Esophagus muscularis mucosa (tissue), 4 donors: ENCODE measurements at regions not wholly inside any gene's neighbourhood (a gene's known extent, or its start where the extent isn't known, plus 50 kb on each side); places are given as distances from the start of the nearest gene placed in this dataset.
A peak's percentile ranks its signal among the peaks of the same experiment; 100 is the strongest.

ENCODE experiments used
- DNase-seq: peaks from one replicate; pipeline ENCODE4 v3.0.0-alpha.2; 2017; ENCODE audit errors: extremely low spot score
- H3K27ac ChIP-seq, 4 donors: fragments of 200-600 bp; sonication (generic); replicated peaks in 1 of 4; 1 replicate in 3 of 4; 2 replicates in 1 of 4; pipeline ENCODE4 v1.5.1; 2016 to 2019; ENCODE audit warnings: mild to moderate bottlenecking in 1 of 4
- H3K27me3 ChIP-seq, 4 donors: fragments of 200-600 bp; sonication (generic); one replicate each; pipeline versions ENCODE4 v1.5.1 to v1.6.0; 2016 to 2019
- H3K36me3 ChIP-seq, 4 donors: fragments of 200-600 bp; sonication (generic); one replicate each; pipeline ENCODE4 v1.5.1; 2016 to 2019
- H3K4me1 ChIP-seq, 4 donors: fragments of 200-600 bp; sonication (generic); one replicate each; pipeline ENCODE4 v1.5.1; 2016 to 2019
- H3K4me3 ChIP-seq, 4 donors: fragments of 200-600 bp; sonication (generic); 1 replicate in 2 of 4; 2 replicates in 2 of 4; pipeline ENCODE4 v1.5.1; 2016 to 2019; ENCODE audit warnings: mild to moderate bottlenecking in 4 of 4, moderate library complexity in 1 of 4
- H3K9me3 ChIP-seq, 4 donors: fragments of 200-600 bp; sonication (generic); 1 replicate in 3 of 4; 2 replicates in 1 of 4; pipeline ENCODE4 v1.5.1; 2016 to 2019
- CTCF ChIP-seq, 3 experiments: fragments of 200-600 bp in 2 of 3; fragments of 450-650 bp in 1 of 3; sonication (generic) in 2 of 3; IDR thresholded peaks; one replicate each; pipeline ENCODE4 v1.5.1; 2017 to 2019; ENCODE audit warnings: antibody characterized with exemption in 3 of 3, mild to moderate bottlenecking in 2 of 3, moderate library complexity in 1 of 3
- EP300 ChIP-seq: sonication (generic); formaldehyde crosslinking; IDR thresholded peaks from one replicate; pipeline ENCODE4 v1.6.1; 2017; ENCODE audit warnings: antibody characterized with exemption
- POLR2A ChIP-seq: fragments of 450-650 bp; IDR thresholded peaks from one replicate; pipeline ENCODE4 v1.6.1; 2017; ENCODE audit warnings: antibody characterized with exemption, moderate library complexity, mild to moderate bottlenecking, low read depth
- POLR2AphosphoS5 ChIP-seq, 2 donors: sonication (generic); formaldehyde crosslinking; IDR thresholded peaks; one replicate each; pipeline ENCODE4 v1.6.1; 2017; ENCODE audit warnings: antibody characterized with exemption in 2 of 2
- WGBS: methylation state at CpG from one replicate; pipeline ENCODE4 v1.1.5; 2018; 5-methylcytosine and 5-hydroxymethylcytosine counted together
- intact Hi-C: fragments of 100-400 bp; cut with DNase I; formaldehyde crosslinking; loops from one replicate; pipeline ENCODE4 v1.15.1; 2023

- WGBS: 71% methylated on average over 3 of the region's 3 CpGs
- H3K9me3 ChIP-seq: no peaks in the 10 kb centered on the region
- peak overlapping the region; percentile 68 to 79 (median 73) for H3K27ac ChIP-seq
- no peak for DNase-seq
- no peaks in the 10 kb centered on the region for H3K36me3 ChIP-seq
- H3K27me3 ChIP-seq: no peaks in the 10 kb centered on the region
- H3K4me1 ChIP-seq: peaks cover 3 to 56% (median 46%) of the 10 kb centered on the region in 4 donors
- intact Hi-C loops: loop anchor here (10.0 kb wide), 2 partner anchors 169 to 1089 kb away; no protein-coding TSS in a partner anchor
- H3K4me3 ChIP-seq: no peak overlapping the region
- TF ChIP-seq CTCF (IDR thresholded peaks at IDR 0.05): no peak
- TF ChIP-seq EP300: no peak
- TF ChIP-seq POLR2AphosphoS5 (IDR thresholded peaks at IDR 0.05): no peak
- TF ChIP-seq POLR2A: no peak
Observed at GRCh38 chr15:95265419-95265997, 1034.1 kb downstream of the MCTP2 start.

GRCh38 chr15:95266451-95267061 lies 1035.2 kb downstream of the MCTP2 start:
- Histone ChIP-seq H3K27ac (peak overlapping the region; percentile 68 to 79 (median 73)), H3K36me3 (no peaks in the 10 kb centered on the region), H3K27me3 (no peaks in the 10 kb centered on the region), H3K4me3 (peak overlapping the region in 1 of 4 donors; percentile 10), H3K9me3 (no peaks in the 10 kb centered on the region), H3K4me1 (peaks cover 3 to 56% (median 46%) of the 10 kb centered on the region in 4 donors)
- intact Hi-C loops: loop anchor here (10.0 kb wide), 2 partner anchors 168 to 1088 kb away; no protein-coding TSS in a partner anchor
- 27% methylated on average over 7 of the region's 7 CpGs for WGBS
- peak; percentile 38 to 57 for TF ChIP-seq POLR2AphosphoS5 (IDR thresholded peaks at IDR 0.05)
- no peak for TF ChIP-seq POLR2A
- TF ChIP-seq CTCF (IDR thresholded peaks at IDR 0.05): no peak
- no peak for TF ChIP-seq EP300
- DNase-seq: no peak

- Histone ChIP-seq H3K4me3 (no peak overlapping the region), H3K4me1 (peaks cover 3 to 55% (median 45%) of the 10 kb centered on the region in 4 donors), H3K9me3 (no peaks in the 10 kb centered on the region), H3K27me3 (no peaks in the 10 kb centered on the region), H3K27ac (peak overlapping the region; percentile 68 to 79 (median 73)), H3K36me3 (no peaks in the 10 kb centered on the region)
- DNase-seq: no peak
- TF ChIP-seq EP300 (no peak), CTCF (IDR thresholded peaks at IDR 0.05) (no peak), POLR2A (no peak), POLR2AphosphoS5 (IDR thresholded peaks at IDR 0.05) (no peak)
- intact Hi-C loops: loop anchor here (10.0 kb wide), 2 partner anchors 167 to 1087 kb away; no protein-coding TSS in a partner anchor
- 78% methylated on average over 3 of the region's 3 CpGs for WGBS
Observed at GRCh38 chr15:95267481-95267880, 1036.1 kb downstream of the MCTP2 start.

- no peak for DNase-seq
- no peaks in the 10 kb centered on the region for H3K27me3 ChIP-seq
- H3K27ac ChIP-seq: peak overlapping the region in 1 of 4 donors; percentile 23
- intact Hi-C loops: loop anchor here (10.0 kb wide), 2 partner anchors 165 to 1085 kb away; no protein-coding TSS in a partner anchor
- no peaks in the 10 kb centered on the region for H3K36me3 ChIP-seq
- no peaks in the 10 kb centered on the region for H3K9me3 ChIP-seq
- no peak overlapping the region for H3K4me3 ChIP-seq
- WGBS: 71% methylated on average over 10 of the region's 10 CpGs
- H3K4me1 ChIP-seq: peaks cover 3 to 36% (median 27%) of the 10 kb centered on the region in 4 donors
- TF ChIP-seq EP300 (no peak), POLR2AphosphoS5 (IDR thresholded peaks at IDR 0.05) (no peak)
Observed at GRCh38 chr15:95269242-95270183, 1038.2 kb downstream of the MCTP2 start.

GRCh38 chr15:95274101-95274500 lies 1042.7 kb downstream of the MCTP2 start:
- WGBS: 64% methylated on average over 4 of the region's 4 CpGs

More at GRCh38 chr15:95274101-95274500, 1042.7 kb downstream of the MCTP2 start:
- TF ChIP-seq POLR2AphosphoS5 (IDR thresholded peaks at IDR 0.05) (no peak), EP300 (no peak), CTCF (IDR thresholded peaks at IDR 0.05) (no peak), POLR2A (no peak)
- intact Hi-C loops: no loop called here
- Histone ChIP-seq H3K27ac (no peak overlapping the region), H3K4me3 (no peak overlapping the region), H3K9me3 (no peaks in the 10 kb centered on the region), H3K36me3 (no peaks in the 10 kb centered on the region), H3K27me3 (no peaks in the 10 kb centered on the region), H3K4me1 (peaks cover 5 to 23% (median 23%) of the 10 kb centered on the region in 4 donors)
- DNase-seq: no peak
